ENCODE measurements at regions not wholly inside any gene's neighbourhood (a gene's known extent, or its start where the extent isn't known, plus 50 kb on each side); places are given as distances from the start of the nearest gene placed in this dataset.

DNA sequence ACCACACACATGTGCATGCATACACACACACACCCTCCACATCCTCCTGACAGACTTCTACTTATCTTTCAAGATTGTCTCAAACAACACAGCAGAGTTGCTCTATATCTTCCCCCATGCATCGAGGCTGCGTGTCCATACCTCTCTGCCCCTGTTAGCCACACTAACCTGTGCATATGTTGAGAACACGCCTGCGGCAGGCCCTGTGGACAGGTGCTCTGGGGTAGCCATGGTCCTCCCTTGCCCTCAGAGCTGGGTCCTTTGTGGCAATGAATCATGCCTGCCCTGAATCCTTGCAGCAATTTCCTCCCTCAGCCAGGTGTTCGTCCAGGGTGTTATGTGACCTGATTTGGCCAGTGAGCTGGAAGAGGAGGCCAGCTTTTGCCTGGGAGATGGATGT lies 213.3 kb downstream of the KATNAL1 start:
- no peak for DNase-seq (ENCODE audit: extremely low read depth, insufficient read length)
- no peak for TF ChIP-seq CTCF (IDR thresholded peaks at IDR 0.05; ENCODE audit: insufficient read depth, low read length, poor library complexity, severe bottlenecking)
- Histone ChIP-seq H3K27me3 (replicated peaks; ENCODE audit: control insufficient read depth, insufficient read depth, low read length) (peaks cover 1% of the 10 kb centered on the region; the same call in 1 of the 2 replicates), H3K4me3 (replicated peaks; ENCODE audit: low read depth, low read length) (no peak overlapping the region), H3K36me3 (ENCODE audit: control insufficient read depth, insufficient read depth, low read length) (no peaks in the 10 kb centered on the region)

- peaks cover 1% of the 10 kb centered on the region; the same call in 1 of the 2 replicates for H3K27me3 ChIP-seq (replicated peaks; ENCODE audit: control insufficient read depth, insufficient read depth, low read length)
- H3K4me3 ChIP-seq (replicated peaks; ENCODE audit: low read depth, low read length) = no peak overlapping the region
- no peaks in the 10 kb centered on the region for H3K36me3 ChIP-seq (ENCODE audit: control insufficient read depth, insufficient read depth, low read length)
- no peak for DNase-seq (ENCODE audit: extremely low read depth, insufficient read length)
- no peak for TF ChIP-seq CTCF (IDR thresholded peaks at IDR 0.05; ENCODE audit: insufficient read depth, low read length, poor library complexity, severe bottlenecking)
Observed at GRCh38 chr13:30093236-30093635, 214.1 kb downstream of the KATNAL1 start.

GRCh38 chr13:30091691-30092090 lies 215.7 kb downstream of the KATNAL1 start:
- Histone ChIP-seq H3K36me3 (ENCODE audit: control insufficient read depth, insufficient read depth, low read length) (no peaks in the 10 kb centered on the region), H3K4me3 (replicated peaks; ENCODE audit: low read depth, low read length) (no peak overlapping the region), H3K27me3 (replicated peaks; ENCODE audit: control insufficient read depth, insufficient read depth, low read length) (no peaks in the 10 kb centered on the region)
- DNase-seq (ENCODE audit: extremely low read depth, insufficient read length) = no peak
- TF ChIP-seq CTCF (IDR thresholded peaks at IDR 0.05; ENCODE audit: insufficient read depth, low read length, poor library complexity, severe bottlenecking) = no peak

GRCh38 chr13:30091035-30091434 lies 216.3 kb downstream of the KATNAL1 start:
- DNase-seq (ENCODE audit: extremely low read depth, insufficient read length) = no peak
- no peak overlapping the region for H3K4me3 ChIP-seq (replicated peaks; ENCODE audit: low read depth, low read length)
- no peaks in the 10 kb centered on the region for H3K27me3 ChIP-seq (replicated peaks; ENCODE audit: control insufficient read depth, insufficient read depth, low read length)
- TF ChIP-seq CTCF (IDR thresholded peaks at IDR 0.05; ENCODE audit: insufficient read depth, low read length, poor library complexity, severe bottlenecking) = no peak
- H3K36me3 ChIP-seq (ENCODE audit: control insufficient read depth, insufficient read depth, low read length) = no peaks in the 10 kb centered on the region

- Histone ChIP-seq H3K4me3 (replicated peaks; ENCODE audit: low read depth, low read length) (no peak overlapping the region), H3K36me3 (ENCODE audit: control insufficient read depth, insufficient read depth, low read length) (no peaks in the 10 kb centered on the region), H3K27me3 (replicated peaks; ENCODE audit: control insufficient read depth, insufficient read depth, low read length) (no peaks in the 10 kb centered on the region)
- no peak for DNase-seq (ENCODE audit: extremely low read depth, insufficient read length)
- TF ChIP-seq CTCF (IDR thresholded peaks at IDR 0.05; ENCODE audit: insufficient read depth, low read length, poor library complexity, severe bottlenecking) = no peak
Observed at GRCh38 chr13:30088312-30088855, 219.0 kb downstream of the KATNAL1 start.

DNA sequence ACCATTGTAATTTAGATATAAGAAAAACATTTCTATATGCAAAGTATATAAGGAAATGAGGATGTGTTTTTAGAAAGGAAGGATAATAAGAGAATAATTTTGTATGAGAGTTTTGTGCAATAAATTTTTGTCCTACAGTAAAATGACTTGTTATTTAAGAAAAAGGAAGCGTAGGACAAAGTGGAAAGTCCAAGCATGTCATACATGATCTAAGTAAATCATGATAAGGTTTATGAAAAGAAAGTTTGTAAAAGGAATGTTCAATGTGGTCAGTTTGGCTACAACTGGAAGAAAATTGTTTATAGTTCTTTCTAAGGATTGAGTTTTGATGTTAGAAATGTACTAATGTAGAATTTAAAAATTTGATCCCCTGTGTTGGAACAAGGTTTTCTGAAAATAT lies 222.3 kb downstream of the KATNAL1 start:
- DNase-seq (ENCODE audit: extremely low read depth, insufficient read length) = no peak
- TF ChIP-seq CTCF (IDR thresholded peaks at IDR 0.05; ENCODE audit: insufficient read depth, low read length, poor library complexity, severe bottlenecking) = no peak
- H3K4me3 ChIP-seq (replicated peaks; ENCODE audit: low read depth, low read length) = no peak overlapping the region

More for the DNA sequence above, 222.3 kb downstream of the KATNAL1 start:
- Histone ChIP-seq H3K27me3 (replicated peaks; ENCODE audit: control insufficient read depth, insufficient read depth, low read length) (no peaks in the 10 kb centered on the region), H3K36me3 (ENCODE audit: control insufficient read depth, insufficient read depth, low read length) (no peaks in the 10 kb centered on the region)
